GM19397 (cell line): ENCODE measurements at regions not wholly inside any gene's neighbourhood (a gene's known extent, or its start where the extent isn't known, plus 50 kb on each side); places are given as distances from the start of the nearest gene placed in this dataset.
A peak's percentile ranks its signal among the peaks of the same experiment; 100 is the strongest.

Experiments used
- ATAC-seq: cut with Tn5 transposase; IDR thresholded peaks from one replicate; pipeline ENCODE4 v1.9.1; 2021; ENCODE audit warnings: mild to moderate bottlenecking, moderate library complexity; ENCODE audit not compliant: unreplicated experiment

- ATAC-seq, result no peak
Observed at GRCh38 chr12:89803412-89803811, 94.8 kb upstream of the ATP2B1 start.

GRCh38 chr12:89801284-89801683 is 92.6 kb upstream of the ATP2B1 start:
- ATAC-seq, result no peak

GRCh38 chr12:89800435-89800834 is 91.8 kb upstream of the ATP2B1 start:
- no peak for ATAC-seq

GRCh38 chr12:89799316-89799715 is 90.7 kb upstream of the ATP2B1 start:
- ATAC-seq, result no peak

- no peak for ATAC-seq
Observed at GRCh38 chr12:89797436-89797835, 88.8 kb upstream of the ATP2B1 start.

- ATAC-seq, result no peak
Observed at GRCh38 chr12:89796798-89797382, 88.3 kb upstream of the ATP2B1 start.

GRCh38 chr12:89793946-89794345 is 85.3 kb upstream of the ATP2B1 start:
- no peak for ATAC-seq

- no peak for ATAC-seq
Observed at GRCh38 chr12:89791286-89791685, 82.6 kb upstream of the ATP2B1 start.

- ATAC-seq, result peak; percentile 68
Observed at GRCh38 chr12:89789862-89790261, 81.2 kb upstream of the ATP2B1 start.

GRCh38 chr12:89787763-89788162 is 79.1 kb upstream of the ATP2B1 start:
- ATAC-seq, result no peak

- no peak for ATAC-seq
Observed at GRCh38 chr12:89786177-89786810, 77.7 kb upstream of the ATP2B1 start.

- ATAC-seq, result no peak
Observed at GRCh38 chr12:89783359-89784060, 74.9 kb upstream of the ATP2B1 start.

- no peak for ATAC-seq
Observed at GRCh38 chr12:89782807-89783206, 74.2 kb upstream of the ATP2B1 start.

- ATAC-seq, result no peak
Observed at GRCh38 chr12:89781946-89782550, 73.4 kb upstream of the ATP2B1 start.

GRCh38 chr12:89781156-89781555 is 72.5 kb upstream of the ATP2B1 start:
- no peak for ATAC-seq

GRCh38 chr12:89779090-89779489 is 70.5 kb upstream of the ATP2B1 start:
- ATAC-seq, result no peak

GRCh38 chr12:89777733-89778379 is 69.2 kb upstream of the ATP2B1 start:
- ATAC-seq, result no peak

- ATAC-seq, result no peak
Observed at GRCh38 chr12:89775986-89776365, 67.3 kb upstream of the ATP2B1 start.

GRCh38 chr12:89775063-89775985 is 66.7 kb upstream of the ATP2B1 start:
- no peak for ATAC-seq

- no peak for ATAC-seq
Observed at GRCh38 chr12:89774645-89775044, 66.0 kb upstream of the ATP2B1 start.
